SK-N-DZ (cell line): ENCODE measurements at regions not wholly inside any gene's neighbourhood (a gene's known extent, or its start where the extent isn't known, plus 50 kb on each side); places are given as distances from the start of the nearest gene placed in this dataset.

ENCODE experiments used
- DNase-seq: peaks from one replicate; pipeline ENCODE4 v3.0.0-alpha.2; 2015; ENCODE audit warnings: low spot score

DNA sequence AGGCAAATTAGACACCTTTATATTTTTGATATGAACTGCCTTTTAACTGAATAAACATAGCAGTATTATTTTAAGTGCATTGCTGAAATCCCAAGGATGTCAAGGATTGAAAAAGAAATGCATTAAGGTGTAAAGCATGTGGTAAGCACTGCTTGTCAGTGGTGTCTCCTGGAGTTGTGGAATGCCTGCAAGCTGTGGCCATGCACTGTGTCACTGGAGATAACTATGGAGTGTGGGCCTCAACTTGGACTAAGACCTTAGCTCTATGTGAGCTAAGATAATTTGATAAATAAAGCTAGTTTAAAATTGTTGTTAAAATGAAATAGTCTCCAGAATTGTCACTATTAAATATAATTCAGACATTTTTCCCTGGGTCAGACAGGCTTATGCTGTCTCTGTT is 156.6 kb upstream of the OPRM1 start:
- no peak for DNase-seq

DNA sequence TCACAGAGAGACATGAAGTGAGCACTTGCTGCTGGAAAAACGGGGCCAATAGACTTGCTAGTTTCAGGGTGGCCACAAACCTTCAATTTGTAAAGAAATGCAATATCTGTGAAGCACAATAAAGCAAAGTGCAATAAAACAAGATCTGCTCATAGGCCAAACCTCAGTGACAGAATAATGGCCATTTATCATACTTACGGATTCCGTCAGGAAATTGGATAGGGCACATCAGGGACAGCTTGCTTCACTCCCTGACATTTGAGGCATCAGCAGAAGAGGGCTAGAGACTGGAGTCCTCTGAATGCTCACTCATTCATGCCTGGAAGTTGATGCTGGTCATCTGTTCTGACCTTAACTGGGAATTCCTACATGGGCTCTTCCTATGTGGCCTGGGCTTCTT is 165.5 kb upstream of the OPRM1 start:
- no peak for DNase-seq

DNA sequence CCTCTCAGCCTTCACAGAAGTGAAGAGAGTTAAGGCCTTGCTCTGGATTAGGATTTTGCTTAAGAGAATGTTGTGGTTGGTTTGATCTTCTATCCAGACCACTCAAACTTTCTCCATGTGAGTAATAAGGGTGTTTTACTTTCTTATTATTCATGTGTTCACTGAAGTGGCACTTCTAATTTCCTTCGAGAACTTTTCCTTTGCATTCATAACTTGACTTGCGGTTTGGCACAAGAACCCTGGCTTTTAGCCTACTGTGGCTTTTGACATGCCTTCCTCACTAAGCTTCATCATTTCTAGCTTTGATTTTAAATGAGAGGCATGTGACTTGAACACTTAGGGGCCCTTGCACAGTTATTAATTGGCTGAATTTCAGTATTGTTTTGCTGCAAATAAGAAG is 166.1 kb upstream of the OPRM1 start:
- DNase-seq, result no peak

DNA sequence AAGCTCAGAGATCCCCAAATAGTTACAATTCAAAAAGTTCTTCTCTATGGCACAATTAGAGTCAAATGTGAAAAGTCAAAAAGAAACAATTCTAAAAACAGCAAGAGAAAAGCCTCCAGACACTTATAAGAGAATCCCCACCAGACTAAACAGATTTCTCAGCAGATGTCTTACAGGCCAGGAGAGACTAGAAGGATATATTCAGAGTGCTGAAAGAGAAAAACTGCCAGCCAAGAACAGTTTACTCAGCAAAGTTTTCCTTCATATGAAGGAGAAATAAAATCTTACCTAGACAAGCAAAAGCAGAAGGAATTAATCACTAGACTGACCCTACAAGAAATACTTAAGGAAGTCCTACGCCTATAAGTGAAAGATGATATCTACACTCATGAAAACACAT is 176.1 kb upstream of the OPRM1 start:
- DNase-seq, result no peak

DNA sequence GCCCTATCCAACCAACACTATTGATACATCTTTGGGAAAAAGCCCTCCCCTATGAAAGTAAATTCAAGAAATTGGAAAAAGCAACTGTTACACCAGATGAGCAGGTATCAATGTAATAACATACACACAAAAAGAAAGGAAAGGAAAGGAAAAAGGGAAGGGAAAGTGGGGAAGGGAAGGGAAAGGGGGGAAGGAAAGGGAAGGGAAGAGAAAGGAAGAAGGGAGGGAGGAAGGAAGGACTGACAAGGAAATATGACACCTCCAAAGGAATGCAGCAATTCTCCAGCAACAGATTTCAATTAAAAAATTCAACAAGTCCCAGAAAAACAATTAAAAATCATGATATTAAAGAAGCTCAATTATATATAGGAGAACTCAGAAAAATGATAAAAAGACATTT is 176.9 kb upstream of the OPRM1 start:
- no peak for DNase-seq

DNA sequence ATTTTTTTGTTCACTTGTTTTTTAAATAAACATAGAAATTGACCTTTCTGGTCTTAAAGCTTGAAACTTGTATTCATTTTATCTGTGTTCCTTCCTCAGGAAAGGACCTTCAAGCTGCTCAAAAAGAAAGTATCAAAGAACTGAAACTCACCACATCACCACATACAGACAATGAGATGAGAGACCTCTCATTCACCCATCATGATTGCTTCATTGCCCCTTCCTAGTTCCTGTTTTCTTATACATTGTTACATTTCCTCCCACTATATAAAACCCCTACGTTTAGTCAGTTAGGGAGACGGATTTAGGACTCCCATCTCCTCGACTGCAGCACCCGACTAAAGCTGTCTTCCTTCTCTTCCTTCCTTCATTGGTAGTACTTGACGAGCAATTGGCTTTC is 180.5 kb upstream of the OPRM1 start:
- DNase-seq, result no peak

DNA sequence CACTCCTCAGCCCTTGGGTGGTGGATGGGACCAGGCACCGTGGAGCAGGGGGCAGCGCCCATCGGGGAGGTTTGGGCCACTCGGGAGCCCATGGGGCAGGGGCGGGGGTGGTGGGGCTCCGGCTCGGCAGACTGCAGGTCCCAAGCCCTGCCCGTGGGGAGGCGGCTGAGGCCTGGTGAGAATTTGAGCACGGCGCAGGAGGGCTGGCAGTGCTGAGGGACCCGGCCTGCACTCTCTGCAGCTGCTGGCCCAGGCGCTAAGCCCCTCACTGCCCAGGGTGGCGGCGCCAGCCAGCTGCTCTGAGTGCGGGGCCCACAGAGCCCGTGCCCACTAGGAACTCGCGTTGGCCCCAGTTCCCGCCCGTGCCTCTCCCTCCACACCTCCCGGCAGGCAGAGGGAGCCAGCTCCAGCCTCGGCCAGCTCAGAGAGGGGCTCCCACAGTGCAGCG is 182.1 kb upstream of the OPRM1 start:
- DNase-seq, result no peak

DNA sequence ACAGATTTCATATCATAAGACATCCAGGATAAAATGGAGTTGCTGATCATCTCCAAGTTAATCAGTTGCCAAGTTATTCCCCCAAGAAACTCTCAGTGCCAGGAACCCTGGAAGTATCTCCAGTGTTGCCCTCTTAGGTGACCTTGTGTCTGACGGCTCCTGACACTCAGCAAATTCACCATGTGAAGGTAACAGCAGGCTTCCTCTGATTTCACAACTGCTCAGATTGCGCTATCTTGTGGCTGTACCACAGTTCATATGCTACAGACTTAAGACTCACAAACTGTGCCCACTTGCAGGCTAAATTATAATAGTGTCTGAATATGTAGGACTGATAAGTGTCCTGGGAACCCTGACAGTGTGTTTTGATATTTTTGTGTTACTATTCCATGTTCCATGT is 186.6 kb upstream of the OPRM1 start:
- DNase-seq, result no peak

DNA sequence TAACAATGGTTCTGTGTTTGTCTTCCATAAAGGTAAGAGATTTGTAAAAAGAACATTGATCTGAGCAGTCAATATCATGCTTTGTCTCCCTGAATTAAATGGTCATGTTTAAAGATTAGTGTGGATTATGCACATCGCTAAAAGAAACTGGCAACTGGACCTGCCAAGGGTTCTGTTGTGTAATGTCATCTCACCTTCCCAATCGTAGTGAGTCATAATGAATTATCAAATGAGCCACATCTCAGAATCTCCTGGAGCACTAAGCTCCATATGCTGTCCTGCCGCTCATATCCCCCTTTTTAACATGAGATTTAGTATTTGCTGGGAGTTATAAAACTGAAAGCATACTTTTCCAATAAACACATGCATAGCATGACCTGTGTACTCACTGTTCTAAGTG is 187.0 kb upstream of the OPRM1 start:
- DNase-seq, result no peak

DNA sequence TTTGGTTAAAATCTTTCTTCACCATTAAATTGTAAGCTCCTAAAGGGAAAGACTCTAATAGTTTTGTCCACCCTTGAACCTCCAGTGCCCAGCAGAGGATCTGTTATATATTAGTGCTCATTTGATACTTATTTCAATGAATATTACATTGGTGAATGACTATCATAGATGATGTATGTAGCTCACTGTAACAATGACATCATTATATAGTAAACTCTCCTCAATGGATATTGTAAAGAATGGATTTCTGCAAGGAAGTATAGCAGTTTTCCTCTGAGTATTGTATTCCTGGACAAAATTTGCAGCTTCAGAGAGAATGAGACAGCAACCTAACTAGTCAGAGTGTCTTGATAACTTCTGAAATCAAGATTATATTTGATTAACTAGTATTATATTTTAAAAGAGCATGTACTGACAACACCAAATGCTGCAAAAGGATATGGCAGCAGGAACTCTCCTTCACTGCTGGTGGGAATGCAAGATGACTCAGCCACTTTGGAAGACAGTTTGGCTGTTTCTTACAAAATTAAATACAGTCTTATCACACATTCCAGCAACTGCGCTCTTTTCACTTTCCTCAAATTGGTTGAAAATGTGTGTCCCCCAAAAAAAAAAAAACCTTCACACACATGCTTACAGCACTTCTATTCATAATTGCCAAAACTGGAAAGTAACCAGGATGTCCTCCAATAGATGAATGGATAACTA is 189.8 kb upstream of the OPRM1 start:
- no peak for DNase-seq

DNA sequence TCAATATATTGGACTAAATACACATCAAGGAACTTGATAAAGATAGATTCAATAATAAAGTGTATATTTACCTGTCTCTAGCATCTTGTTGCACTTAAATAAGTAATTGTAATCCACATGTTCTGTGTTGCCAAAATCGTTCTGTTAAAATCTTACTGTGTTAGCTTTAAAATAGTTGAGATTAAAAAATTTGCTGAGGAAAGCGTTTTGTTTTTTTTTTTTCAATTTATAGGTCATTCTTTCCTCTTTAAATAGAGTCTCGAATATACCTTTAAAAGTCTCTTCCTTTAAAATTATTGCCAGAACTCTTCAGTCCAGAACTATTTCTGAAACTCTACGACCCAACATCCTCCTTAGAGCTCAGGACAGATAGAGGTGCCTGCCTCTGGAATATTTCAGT is 195.6 kb upstream of the OPRM1 start:
- no peak for DNase-seq

DNA sequence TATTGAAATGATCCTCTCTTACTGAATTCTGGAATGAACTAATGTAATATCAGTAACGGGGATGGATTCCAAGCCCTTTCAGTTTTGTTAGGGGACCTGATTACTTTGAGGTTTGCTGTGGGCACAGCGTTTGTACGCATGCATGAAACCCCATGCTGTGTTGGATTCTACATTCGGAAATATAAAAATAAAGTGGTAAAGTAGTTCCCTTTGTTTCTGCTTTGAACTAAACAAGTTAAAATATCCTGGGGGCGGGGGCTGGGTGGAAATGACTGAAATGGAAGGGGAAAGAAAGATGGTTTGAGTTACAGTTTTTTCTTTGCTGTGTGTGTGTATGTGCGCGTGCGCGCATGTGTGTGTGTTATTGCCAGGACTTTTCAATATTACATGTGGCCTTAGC is 196.5 kb upstream of the OPRM1 start:
- DNase-seq, result no peak

DNA sequence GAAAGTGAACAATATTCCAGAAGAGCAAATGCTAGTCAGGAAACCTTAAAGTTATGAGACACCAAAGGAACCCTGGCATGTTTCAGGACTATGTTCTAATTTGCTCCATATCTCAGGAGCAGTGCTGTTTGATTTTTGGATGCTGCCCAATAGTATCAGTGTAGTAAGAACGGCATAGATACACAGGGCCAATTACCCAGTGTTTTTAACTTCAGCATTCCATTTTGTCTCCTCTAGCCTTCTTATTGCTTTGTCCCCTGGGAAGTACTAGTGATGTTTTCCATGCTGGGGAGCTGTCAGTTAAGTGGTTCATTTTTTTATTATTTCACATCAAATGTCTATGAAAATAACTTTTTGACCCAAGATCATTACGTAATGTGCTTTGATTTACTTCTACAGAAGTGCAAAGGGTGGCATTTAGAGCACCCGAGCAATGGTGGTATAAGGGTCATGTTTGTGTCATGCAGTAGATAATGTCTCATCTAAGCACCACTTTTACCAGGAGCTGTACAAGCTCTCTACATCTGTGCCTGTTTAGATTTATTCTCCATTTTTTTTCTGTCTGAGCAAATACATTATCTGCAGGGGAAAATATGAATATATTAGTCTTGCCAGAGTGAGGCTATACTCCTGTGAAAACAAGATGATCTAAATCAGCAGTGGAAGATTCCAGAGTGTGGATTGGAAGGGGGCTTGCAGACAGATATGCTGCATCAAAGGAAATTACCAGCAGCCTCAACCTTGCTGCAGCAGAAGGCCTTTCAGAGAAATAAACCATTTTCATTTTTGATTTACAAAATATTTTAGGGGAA is 198.8 kb upstream of the OPRM1 start:
- DNase-seq, result no peak

DNA sequence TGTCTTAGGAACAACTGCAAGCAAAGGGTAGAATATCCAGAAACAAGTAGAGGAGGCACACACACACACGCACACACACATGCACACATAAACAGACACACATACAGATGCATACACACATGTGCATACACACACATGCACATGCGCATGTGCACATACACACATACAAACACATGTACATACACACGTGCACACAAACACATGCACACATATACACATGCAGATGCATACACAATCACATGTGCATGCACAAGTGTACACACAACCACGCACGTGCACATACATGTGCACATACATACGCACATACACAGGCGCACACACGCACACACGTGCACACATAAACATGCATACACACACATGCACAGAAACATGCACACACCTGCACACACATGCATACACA is 206.5 kb upstream of the OPRM1 start:
- DNase-seq, result no peak

DNA sequence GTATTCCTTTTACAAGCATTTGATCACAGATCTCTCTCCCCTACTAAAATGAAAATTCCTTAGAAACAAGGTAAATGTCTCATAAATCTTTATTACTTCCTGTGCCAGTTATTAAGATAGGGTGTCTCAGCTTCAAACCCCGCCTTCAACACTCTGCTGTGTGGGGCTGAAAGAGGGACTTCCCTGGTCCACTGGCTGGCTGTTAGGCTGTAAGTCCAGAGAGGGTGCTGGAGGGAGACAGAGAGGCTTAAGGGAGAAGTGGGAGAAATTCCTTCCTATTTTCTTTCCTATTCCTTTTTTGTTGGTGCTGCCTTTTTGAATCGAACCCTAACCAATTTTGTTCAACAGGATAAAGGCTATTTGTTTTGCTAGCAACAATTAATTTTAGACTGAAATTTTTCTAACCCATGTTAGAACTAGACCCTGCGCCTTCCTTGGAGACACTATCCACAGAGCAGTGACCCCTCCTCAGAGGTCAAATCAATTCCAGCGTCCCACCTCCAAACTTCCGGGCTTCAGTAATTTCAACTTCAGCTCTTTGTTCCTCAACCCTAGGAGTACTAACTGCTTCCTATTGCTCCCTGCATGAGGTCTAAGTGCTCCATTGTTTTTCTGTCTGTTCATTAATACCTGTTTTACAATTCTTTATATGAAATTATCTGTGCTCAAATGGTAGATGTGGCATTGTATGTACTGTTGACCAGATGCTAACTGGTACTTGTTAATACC is 207.5 kb upstream of the OPRM1 start:
- no peak for DNase-seq

DNA sequence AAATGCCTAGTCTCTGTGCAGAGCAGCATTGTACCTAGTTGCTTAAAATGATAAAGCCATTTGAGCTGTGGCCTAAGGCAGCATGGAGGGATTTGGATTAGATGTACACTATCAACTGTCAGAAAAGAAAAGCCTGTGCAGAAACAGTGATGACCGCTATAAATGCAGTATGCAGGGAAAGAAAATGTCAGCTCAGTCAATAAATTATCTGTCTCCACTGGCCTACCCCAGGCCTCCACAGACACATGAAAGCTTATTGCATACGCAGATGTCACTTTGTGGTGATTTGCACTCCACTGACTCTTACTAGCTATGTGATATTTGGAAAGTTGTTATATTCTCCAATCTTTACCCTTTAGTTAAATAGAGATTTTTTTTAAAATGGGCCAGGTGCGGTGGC is 221.9 kb upstream of the OPRM1 start:
- DNase-seq, result no peak

DNA sequence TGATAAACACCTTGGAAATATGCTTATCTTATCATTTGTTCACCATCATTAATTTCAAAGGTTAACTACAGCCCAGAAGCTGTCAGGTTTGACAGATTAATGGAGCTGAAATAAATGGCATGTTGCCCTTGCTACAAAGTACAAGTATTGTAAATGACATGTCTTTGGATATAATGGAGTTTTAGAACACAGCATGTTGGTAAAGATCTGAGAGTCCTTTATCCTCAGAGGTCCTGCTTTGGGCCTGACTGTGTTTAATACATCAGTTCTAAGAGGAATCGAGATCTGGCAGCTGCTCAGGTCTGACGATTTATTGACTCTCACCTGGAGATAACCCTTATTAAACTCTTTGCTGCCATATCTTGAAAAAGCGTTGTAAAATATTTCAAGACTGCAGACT is 222.7 kb upstream of the OPRM1 start:
- no peak for DNase-seq

DNA sequence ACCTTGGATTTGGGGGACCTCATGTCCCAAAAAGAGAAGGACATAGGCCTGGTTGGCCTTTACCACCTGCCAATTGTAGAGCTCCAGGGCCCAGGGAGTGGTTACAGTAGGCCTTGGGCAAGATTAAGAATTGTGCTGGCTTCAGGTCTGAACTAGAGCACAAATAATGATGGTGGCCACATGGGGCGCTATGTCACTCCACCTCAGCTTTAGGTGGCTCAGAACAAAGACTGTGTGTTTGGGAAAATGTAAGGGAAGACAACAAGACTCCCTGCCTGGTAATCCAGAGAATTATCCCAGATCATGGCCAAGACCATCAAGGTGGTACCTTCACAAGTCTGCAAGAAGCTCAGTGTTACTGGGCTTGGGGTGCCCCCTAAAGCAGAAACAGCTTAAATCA is 224.9 kb upstream of the OPRM1 start:
- DNase-seq, result no peak

DNA sequence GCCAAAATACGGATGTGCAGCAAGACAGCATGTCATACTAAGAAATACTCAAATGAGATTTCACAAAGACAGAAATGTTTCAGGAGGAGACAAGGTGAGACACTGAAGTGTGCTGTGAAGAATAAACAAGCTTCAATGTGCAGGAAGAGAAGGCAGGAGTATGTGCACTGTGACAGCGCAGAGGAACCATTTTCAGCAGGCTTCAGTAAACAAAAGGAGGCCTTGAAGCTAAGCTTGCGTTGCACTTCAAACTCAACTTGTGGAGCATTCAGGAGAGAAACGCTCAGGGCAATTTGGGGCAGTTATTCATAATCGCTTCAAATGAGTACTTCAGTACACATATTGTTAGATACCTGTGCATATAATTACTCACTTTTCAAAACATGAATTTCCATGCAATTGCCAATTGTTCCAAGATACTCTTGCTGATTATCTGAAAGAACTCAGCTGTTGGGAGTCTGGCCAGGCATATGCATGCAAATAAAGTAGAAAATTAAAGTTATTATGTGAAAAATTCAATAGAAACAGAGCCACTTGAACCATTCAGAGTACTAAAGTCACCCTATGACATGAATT is 234.2 kb upstream of the OPRM1 start:
- DNase-seq, result no peak

DNA sequence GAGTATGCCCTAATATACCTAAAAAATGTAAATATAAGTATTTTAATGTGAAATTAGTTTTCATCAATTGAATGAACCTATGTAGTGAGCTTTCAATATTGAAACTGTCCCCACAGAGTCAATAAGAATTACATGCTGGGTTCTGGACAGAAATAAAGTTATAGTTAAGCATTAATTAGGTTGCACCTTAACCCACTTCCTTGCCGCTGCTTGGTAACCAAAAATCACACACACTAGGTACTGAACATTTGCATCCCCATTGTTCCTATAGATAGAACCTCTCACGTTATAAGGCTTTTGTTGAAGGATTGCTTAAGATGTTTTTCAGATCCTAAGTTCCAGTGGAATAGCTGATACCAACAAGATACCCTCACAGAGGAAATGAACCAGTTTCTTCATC is 237.1 kb upstream of the OPRM1 start:
- no peak for DNase-seq

DNA sequence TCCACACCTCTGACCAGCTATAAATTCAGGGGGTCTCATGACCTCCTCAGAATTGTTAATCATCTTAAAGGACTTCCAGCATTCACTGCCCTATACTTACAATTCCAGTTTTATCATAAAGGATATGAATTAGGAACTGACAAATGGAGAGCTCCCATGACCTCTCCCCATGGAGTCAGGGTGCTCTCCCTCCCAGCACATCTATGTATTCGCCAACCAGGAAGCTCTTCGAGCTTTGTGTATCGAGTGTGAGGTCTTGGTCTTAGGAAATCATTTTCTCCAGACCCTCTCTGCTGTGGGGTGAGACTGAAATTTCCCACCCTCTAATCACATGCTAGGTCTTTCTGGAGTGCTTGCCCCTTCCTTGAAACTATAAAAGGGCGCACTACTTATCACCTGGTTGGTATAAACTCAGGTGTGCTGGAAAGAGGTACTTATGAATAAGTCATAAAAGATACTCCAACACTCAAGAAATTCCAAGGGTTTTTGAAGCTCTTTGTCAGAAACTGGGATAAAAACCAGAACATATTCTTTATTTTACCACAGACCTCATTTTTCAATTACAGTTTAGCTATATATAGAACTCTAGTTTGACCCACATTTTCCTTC is 238.4 kb upstream of the OPRM1 start:
- DNase-seq, result no peak
